ENCODE measurements at regions not wholly inside any gene's neighbourhood (a gene's known extent, or its start where the extent isn't known, plus 50 kb on each side); places are given as distances from the start of the nearest gene placed in this dataset.

GRCh38 chr7:85554236-85555178, 367.7 kb upstream of the SEMA3D start:
- H3K27ac ChIP-seq (ENCODE audit: low read depth, low read length), result no peak overlapping the region
- H3F3A ChIP-seq (ENCODE audit: insufficient read depth), result no peaks in the 10 kb centered on the region
- no peak overlapping the region for H3K4me2 ChIP-seq (ENCODE audit: low read depth, low read length, poor library complexity, severe bottlenecking)
- H3K79me2 ChIP-seq (ENCODE audit: insufficient read depth, low read length), result no peaks in the 10 kb centered on the region
- TF ChIP-seq CTCF (IDR thresholded peaks at IDR 0.05; ENCODE audit: insufficient read depth, low read length, poor library complexity, severe bottlenecking) (peak; percentile 96), EZH2phosphoT487 (conservative IDR thresholded peaks at IDR 0.05; ENCODE audit: low read length) (no peak)
- no peaks in the 10 kb centered on the region for H4K20me1 ChIP-seq (ENCODE audit: low read depth, low read length)
- no peak overlapping the region for H2AFZ ChIP-seq (ENCODE audit: low read depth, low read length, severe bottlenecking)
- H3K9me2 ChIP-seq (replicated peaks; ENCODE audit: insufficient read depth, low read length), result no peaks in the 10 kb centered on the region
- no peaks in the 10 kb centered on the region for H3K9me3 ChIP-seq (ENCODE audit: insufficient read depth, low read length)
- no peaks in the 10 kb centered on the region for H3K36me3 ChIP-seq (ENCODE audit: low read length)
- no peaks in the 10 kb centered on the region for H3K27me3 ChIP-seq (ENCODE audit: low read length)
- no peak overlapping the region for H3K9ac ChIP-seq (ENCODE audit: low read length)
- no peak overlapping the region for H3K4me3 ChIP-seq (ENCODE audit: insufficient read depth, low read length, poor library complexity, severe bottlenecking)

- Histone ChIP-seq H3K27me3 (ENCODE audit: low read length) (no peaks in the 10 kb centered on the region), H3K9me3 (ENCODE audit: insufficient read depth, low read length) (no peaks in the 10 kb centered on the region), H4K20me1 (ENCODE audit: low read depth, low read length) (no peaks in the 10 kb centered on the region), H3F3A (ENCODE audit: insufficient read depth) (no peaks in the 10 kb centered on the region), H3K27ac (ENCODE audit: low read depth, low read length) (no peak overlapping the region), H3K36me3 (ENCODE audit: low read length) (no peaks in the 10 kb centered on the region), H3K9ac (ENCODE audit: low read length) (no peak overlapping the region), H3K9me2 (replicated peaks; ENCODE audit: insufficient read depth, low read length) (no peaks in the 10 kb centered on the region), H3K79me2 (ENCODE audit: insufficient read depth, low read length) (no peaks in the 10 kb centered on the region), H3K4me2 (ENCODE audit: low read depth, low read length, poor library complexity, severe bottlenecking) (no peak overlapping the region), H2AFZ (ENCODE audit: low read depth, low read length, severe bottlenecking) (no peak overlapping the region), H3K4me3 (ENCODE audit: insufficient read depth, low read length, poor library complexity, severe bottlenecking) (no peak overlapping the region)
- TF ChIP-seq CTCF (IDR thresholded peaks at IDR 0.05; ENCODE audit: insufficient read depth, low read length, poor library complexity, severe bottlenecking), result no peak
- no peak for TF ChIP-seq EZH2phosphoT487 (conservative IDR thresholded peaks at IDR 0.05; ENCODE audit: low read length)
These were observed 349.3 kb upstream of the SEMA3D start for GRCh38 chr7:85535974-85536729.

GRCh38 chr7:85529831-85530230, 343.0 kb upstream of the SEMA3D start:
- Histone ChIP-seq H2AFZ (ENCODE audit: low read depth, low read length, severe bottlenecking) (no peak overlapping the region), H3K9me2 (replicated peaks; ENCODE audit: insufficient read depth, low read length) (no peaks in the 10 kb centered on the region), H3K4me2 (ENCODE audit: low read depth, low read length, poor library complexity, severe bottlenecking) (no peak overlapping the region), H3K36me3 (ENCODE audit: low read length) (no peaks in the 10 kb centered on the region), H3K27me3 (ENCODE audit: low read length) (no peaks in the 10 kb centered on the region), H3K27ac (ENCODE audit: low read depth, low read length) (no peak overlapping the region), H3K79me2 (ENCODE audit: insufficient read depth, low read length) (no peaks in the 10 kb centered on the region), H3K9ac (ENCODE audit: low read length) (no peak overlapping the region), H3K4me3 (ENCODE audit: insufficient read depth, low read length, poor library complexity, severe bottlenecking) (no peak overlapping the region), H4K20me1 (ENCODE audit: low read depth, low read length) (no peaks in the 10 kb centered on the region), H3K9me3 (ENCODE audit: insufficient read depth, low read length) (no peaks in the 10 kb centered on the region), H3F3A (ENCODE audit: insufficient read depth) (no peaks in the 10 kb centered on the region)
- TF ChIP-seq EZH2phosphoT487 (conservative IDR thresholded peaks at IDR 0.05; ENCODE audit: low read length) (no peak), CTCF (IDR thresholded peaks at IDR 0.05; ENCODE audit: insufficient read depth, low read length, poor library complexity, severe bottlenecking) (no peak)

Data from SU-DHL-6 (cell line).